Activated CD4-positive, CD25-positive, alpha-beta regulatory T cell treated with anti-CD3 and anti-CD28 coated beads, Interleukin-2, amount 50 U/mL, for 16 hours (primary cell): ENCODE measurements at regions not wholly inside any gene's neighbourhood (a gene's known extent, or its start where the extent isn't known, plus 50 kb on each side); places are given as distances from the start of the nearest gene placed in this dataset.
"Not testable (repeated sequence)": the region's sequence is repeated elsewhere in the genome, so short reads cannot be mapped to it uniquely, and the experiment has no call there.

Source experiments
- DNase-seq: peaks from one replicate; pipeline ENCODE4 v3.0.0-alpha.2; 2020; ENCODE audit warnings: low read depth, low spot score

GRCh38 chr21:35606578-35606977 lies 453.7 kb downstream of the SETD4 start:
- DNase-seq, result no peak

DNA sequence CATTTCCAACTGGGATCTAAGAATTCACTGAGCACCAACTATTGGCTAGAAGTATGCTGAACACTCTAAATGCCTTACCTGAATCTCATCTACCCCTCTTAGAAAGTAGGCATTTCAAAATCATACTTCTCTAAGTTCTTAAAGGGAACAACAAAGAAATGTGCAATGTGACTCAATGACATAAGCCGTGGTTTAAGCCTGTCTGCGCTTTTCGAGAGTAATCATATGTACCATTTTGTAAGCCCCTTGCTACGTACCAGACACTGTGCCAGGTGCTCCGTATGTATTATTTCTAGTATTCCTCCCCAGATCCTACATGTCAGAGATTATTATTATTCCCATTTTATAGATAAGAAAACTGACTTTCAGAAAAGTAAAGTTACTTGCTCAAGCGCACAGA lies 454.2 kb downstream of the SETD4 start:
- DNase-seq, result no peak

- no peak for DNase-seq
These were observed 456.8 kb downstream of the SETD4 start for GRCh38 chr21:35603494-35603893.

DNA sequence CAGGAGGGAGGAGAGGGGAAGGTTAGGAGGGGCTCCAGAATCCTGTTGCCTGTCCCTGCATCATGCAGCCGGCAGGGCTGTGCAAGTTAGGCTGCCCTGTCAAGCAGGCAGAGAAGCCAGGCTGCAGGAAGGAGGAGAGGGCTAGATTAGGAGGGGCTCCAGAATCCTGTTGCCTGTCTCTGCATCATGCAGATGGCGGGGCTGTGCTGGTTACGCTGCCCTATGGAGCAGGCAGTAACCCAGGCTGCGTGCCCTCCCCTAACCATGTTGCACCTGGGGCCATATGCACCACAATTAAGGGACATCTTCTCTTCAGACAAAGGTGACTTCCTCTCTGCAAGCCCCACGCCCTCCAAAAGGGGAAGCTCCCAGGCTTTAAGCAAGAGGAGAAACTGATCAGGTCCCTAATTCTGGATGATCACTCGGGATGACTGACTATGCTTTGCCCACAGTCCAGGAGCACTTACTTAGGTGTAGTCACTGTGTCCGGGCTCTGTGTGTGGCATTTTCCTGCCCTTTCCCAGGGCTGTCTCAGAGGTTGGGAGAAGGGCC lies 457.4 kb downstream of the SETD4 start:
- DNase-seq, result no peak

DNA sequence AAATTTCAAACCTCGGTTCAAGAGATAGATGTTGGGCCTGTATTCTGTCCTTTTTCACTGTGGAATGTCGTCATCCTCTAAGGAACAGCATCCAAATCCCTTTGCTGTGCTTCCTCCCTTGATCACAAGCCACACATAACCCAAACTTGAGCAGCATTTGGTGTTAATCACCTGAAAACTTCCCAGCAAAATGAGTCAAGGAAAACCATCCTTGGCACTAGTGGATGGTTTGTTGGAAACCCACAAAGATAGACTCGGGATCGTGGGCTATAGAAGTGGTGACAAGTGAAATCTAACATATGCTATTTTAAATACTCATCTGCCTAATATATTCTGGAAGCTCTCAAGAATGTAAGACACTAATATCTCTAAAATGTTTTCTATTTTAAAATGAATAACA lies 459.1 kb downstream of the SETD4 start:
- no peak for DNase-seq

- DNase-seq, result no peak
These were observed 461.2 kb downstream of the SETD4 start for GRCh38 chr21:35599164-35599563.

GRCh38 chr21:35597750-35598339 lies 462.5 kb downstream of the SETD4 start:
- no peak for DNase-seq

DNA sequence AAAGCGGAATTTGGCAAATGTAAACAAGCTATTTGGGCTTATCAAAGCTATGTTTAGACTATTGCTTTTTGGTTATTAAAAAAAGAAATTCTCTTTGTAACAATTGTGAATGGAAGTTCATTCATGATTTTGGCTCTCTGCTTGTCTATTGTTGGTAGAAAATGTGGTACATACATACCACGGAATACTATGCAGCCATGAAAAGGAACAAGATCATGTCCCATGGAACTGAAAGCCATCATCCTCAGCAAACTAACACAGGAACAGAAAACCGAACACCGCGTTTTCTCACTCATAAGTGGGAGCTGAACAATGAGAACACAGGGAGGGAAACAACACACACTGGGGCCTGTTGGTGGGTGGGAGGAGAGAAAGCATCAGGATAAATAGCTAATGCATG lies 465.4 kb downstream of the SETD4 start:
- DNase-seq, result no peak

DNA sequence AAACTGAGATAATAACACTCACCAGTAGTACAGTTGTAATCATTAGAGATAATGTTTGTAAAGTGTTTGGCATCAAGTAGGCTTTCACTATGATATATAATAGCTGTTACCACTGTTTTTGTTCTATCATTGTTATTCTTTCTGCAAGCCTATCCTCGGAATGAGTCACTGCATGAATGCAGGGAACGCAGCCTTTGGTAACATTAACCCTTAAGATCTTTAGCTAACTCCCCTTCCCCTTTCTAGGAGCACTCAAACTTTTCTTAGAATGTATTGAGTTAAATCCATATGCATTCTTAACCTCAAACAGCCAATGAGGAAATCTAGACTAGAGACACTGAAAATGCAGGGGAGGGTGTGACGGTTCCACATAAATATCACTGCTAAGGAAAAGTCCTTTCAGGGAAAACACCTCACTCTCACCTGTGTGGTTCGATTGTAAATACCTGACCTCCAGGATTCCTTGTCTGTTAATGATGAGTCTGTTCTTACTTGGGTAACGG lies 467.3 kb downstream of the SETD4 start:
- DNase-seq, result no peak

DNA sequence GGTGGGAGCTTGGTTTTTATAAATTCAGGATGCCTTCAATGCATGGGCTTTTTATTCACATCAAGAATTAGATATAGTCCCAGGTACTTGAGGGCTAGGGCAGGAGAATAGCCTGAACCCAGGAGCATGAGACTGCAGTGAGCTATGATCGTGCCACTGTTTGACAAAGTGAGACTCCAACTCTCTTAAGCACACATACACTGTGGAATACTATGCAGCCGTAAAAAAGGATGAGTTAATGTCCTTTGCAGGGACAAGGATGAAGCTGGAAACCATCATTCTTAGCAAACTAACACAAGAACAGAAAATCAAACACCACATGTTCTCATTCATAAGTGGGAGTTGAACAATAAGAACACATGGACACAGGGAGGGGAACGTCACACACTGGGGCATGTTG lies 470.0 kb downstream of the SETD4 start:
- DNase-seq, result not testable (repeated sequence)

- DNase-seq, result no peak
These were observed 472.4 kb downstream of the SETD4 start for GRCh38 chr21:35587841-35588380.

DNA sequence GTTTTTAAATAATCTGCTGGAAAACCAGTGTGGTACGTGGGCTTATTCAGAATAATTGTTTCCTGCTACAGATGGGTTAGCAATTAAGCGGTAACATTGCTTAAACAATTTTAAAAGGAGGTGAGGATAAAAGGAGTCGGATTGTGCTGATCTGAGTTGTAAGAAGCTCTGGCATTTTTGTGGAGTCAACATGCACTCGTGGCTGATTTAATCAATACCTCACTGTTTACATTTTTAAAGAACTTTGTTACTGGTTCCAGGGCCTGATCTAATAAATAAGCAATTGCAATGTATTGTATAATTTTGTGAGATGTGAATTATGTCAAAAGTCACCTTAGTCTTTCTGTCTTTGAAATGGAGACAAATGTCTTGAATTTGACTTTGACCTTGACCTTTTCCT lies 474.0 kb downstream of the SETD4 start:
- no peak for DNase-seq

DNA sequence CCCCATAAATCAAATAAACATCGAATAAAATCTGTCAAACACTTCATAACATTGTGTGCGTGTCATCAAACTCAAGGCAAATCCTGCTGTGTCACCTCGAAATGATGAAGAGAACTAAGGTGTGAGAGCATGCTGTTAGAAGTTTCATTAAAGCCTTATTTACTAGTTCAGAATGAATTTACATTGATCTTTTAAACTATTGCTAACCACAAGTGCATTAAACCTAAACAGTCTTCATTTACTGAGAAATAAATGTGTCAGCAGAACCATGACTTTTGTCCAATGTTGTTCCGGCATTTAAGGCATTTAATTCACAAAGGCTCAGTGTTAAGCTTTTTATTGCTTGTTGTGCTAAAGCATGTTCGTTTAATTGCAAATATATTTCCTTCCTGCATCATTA lies 474.4 kb downstream of the SETD4 start:
- no peak for DNase-seq

DNA sequence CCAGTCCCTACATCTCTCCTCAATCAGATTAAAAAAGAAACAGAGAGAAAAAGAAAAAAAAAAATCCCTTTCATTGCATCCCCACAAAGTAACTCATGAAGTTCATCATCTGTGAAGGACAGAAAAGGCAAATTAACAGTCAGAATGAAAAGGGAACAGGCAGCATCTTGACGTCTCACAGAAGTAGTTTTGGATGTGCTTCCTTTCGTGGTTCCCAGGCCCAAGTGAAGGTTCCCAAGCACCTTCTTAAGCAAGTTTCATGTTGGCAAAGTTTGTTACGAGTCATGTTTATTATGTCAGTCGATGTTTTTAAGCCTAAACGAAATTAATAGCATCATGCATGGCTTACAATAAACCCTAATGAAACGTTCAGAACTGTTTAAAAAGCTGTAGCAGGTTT lies 475.2 kb downstream of the SETD4 start:
- DNase-seq, result no peak

- no peak for DNase-seq
These were observed 476.6 kb downstream of the SETD4 start for GRCh38 chr21:35583566-35584216.

DNA sequence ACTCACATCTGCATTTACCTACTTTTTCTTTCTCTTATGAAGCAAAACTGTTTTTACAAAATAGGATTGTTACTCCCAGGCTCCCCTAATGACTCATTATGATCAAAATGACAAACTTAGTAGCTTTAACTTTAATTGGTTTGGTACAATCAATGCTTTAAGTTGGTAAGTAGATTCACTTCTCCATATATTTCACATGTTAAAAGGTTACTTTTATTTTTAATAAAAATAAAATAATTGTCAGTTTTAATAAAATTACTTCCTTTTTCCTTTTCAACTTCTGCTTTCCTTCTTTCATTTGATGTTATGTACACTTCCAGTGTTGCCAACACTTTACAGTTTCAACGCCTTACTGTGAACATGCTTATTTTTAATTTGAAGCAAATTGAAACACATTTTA lies 477.6 kb downstream of the SETD4 start:
- DNase-seq, result no peak

DNA sequence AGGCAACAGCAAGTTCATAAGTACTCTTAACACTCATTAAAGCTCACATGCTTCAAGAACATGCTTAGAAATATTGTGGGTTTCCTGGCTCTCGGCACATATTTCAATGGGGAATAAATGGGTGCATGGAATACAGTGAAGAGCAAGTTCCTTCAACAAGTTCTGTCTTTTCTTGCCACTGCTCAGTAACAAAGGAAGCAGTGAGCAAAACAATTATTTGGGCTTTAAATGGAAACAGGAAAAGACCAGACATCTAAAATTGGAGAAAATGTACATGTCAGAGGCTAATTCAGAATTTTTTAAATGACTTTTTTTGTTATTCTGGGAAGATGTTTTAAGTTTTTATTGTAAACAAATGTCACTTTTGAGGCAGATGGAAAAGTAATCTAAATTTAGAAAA lies 478.7 kb downstream of the SETD4 start:
- no peak for DNase-seq

GRCh38 chr21:35579520-35580293 lies 480.6 kb downstream of the SETD4 start:
- DNase-seq, result no peak

GRCh38 chr21:35578831-35579471 lies 481.4 kb downstream of the SETD4 start:
- DNase-seq, result no peak

DNA sequence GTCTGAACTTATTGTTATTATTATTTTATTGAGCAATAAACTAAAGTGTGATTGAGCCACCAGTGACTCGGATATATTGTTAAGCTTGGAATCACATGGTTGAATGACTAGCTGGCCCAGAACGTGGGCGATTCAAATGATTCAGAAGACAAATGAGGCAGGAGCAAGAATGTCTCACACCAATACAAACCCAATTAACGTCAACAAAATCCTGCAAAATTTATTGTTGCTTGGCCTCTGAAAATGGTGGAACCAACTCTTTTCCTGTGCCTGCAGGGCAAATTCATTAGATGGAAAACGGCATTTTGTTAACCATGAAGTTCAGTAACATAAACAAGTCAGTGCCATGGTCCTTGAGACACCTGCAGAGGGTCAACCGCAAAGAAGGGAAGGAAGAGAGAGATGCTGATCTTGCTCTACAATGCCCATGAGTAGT lies 482.0 kb downstream of the SETD4 start:
- no peak for DNase-seq

- DNase-seq, result no peak
These were observed 484.9 kb downstream of the SETD4 start for GRCh38 chr21:35575280-35575915.
